T-helper 2 cell treated with Interferon-gamma antibody and Interleukin-4, amounts not matched to agents 5 μg/mL and 100 μg/mL, for 36 hours (primary cell): ENCODE measurements at regions not wholly inside any gene's neighbourhood (a gene's known extent, or its start where the extent isn't known, plus 50 kb on each side); places are given as distances from the start of the nearest gene placed in this dataset.
"Not testable (repeated sequence)": the region's sequence is repeated elsewhere in the genome, so short reads cannot be mapped to it uniquely, and the experiment has no call there.

Experiments
- DNase-seq: peaks from one replicate; pipeline ENCODE4 v3.0.0; 2021; ENCODE audit warnings: low spot score
- H3K27ac Mint-ChIP-seq: one replicate; pipeline ENCODE4 v1.8.0; 2021; ENCODE audit warnings: mild to moderate bottlenecking, mixed read lengths
- H3K27me3 Mint-ChIP-seq: one replicate; pipeline ENCODE4 v1.8.0; 2021; ENCODE audit warnings: low read depth, mixed read lengths
- H3K36me3 Mint-ChIP-seq: one replicate; pipeline ENCODE4 v1.8.0; 2021; ENCODE audit warnings: low read depth, mixed read lengths
- H3K4me1 Mint-ChIP-seq: one replicate; pipeline ENCODE4 v1.8.0; 2021; ENCODE audit warnings: low read depth, mixed read lengths
- H3K4me3 Mint-ChIP-seq: one replicate; pipeline ENCODE4 v1.8.0; 2022; ENCODE audit warnings: mild to moderate bottlenecking, moderate library complexity, mixed read lengths
- H3K9me3 Mint-ChIP-seq: one replicate; pipeline ENCODE4 v1.8.0; 2021; ENCODE audit warnings: mixed read lengths

DNA sequence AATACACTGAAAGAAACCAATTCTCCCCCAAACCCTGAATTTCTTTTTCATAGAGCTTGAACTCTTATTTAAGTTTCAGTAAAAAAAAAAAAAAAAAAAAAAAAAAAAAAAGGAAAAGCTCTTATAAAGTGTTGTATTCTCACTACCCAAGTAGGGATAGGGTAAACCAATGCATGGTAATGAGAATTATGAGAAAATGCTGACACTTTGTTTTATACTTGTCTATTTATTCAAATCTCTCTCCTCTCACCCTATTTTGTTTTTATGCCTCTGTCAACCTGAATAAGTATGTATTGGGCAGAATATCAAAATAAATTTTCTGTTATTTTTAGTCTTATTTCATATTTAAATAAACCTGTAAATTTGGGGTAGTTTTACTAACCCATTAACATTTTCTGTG lies 181.9 kb downstream of the GJA1 start:
- Mint-ChIP-seq H3K9me3 (no peaks in the 10 kb centered on the region), H3K4me1 (no peaks in the 10 kb centered on the region), H3K4me3 (no peak overlapping the region), H3K27ac (no peak overlapping the region), H3K36me3 (no peaks in the 10 kb centered on the region), H3K27me3 (no peaks in the 10 kb centered on the region)
- DNase-seq, result no peak

GRCh38 chr6:121619013-121619412 lies 183.6 kb downstream of the GJA1 start:
- Mint-ChIP-seq H3K4me1 (no peaks in the 10 kb centered on the region), H3K9me3 (no peaks in the 10 kb centered on the region), H3K27ac (no peak overlapping the region), H3K27me3 (no peaks in the 10 kb centered on the region), H3K4me3 (no peak overlapping the region), H3K36me3 (no peaks in the 10 kb centered on the region)
- DNase-seq, result no peak

DNA sequence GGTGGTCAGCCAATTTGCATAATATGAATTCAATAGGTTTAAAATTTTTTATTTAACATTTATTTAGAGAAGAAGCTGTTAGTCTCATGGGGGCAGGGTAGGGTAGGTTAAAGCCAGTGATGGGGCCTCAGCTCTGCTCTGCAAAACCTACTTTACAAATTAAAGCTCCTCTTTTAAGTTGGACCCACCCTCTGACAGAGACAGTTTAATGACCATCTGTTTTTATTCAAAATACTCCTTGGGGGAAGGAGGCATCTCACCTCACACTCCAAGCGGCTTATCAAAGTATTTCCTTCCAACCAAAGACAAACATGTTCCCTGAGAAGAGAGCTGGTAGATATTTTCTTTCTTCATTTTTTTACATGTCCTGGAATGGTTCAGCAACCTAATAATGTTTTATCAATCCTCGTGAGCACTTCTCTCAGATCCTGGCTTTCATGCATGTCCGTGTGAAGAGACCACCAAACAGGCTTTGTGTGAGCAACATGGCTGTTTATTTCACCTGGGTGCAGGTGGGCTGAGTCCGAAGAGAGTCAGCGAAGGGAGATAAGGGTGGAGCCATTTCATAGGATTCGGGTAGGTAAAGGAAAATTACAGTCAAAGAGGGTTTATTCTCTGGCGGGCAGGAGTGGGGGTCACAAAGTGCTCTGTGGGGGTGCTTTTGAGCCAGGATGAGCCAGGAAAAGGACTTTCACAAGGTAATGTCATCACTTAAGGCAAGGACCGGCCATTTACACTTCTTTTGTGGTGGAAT lies 184.7 kb downstream of the GJA1 start:
- Mint-ChIP-seq H3K4me3 (no peak overlapping the region), H3K27ac (no peak overlapping the region), H3K9me3 (peaks cover 5% of the 10 kb centered on the region), H3K4me1 (no peaks in the 10 kb centered on the region), H3K36me3 (no peaks in the 10 kb centered on the region), H3K27me3 (no peaks in the 10 kb centered on the region)
- no peak for DNase-seq

- Mint-ChIP-seq H3K4me1 (no peaks in the 10 kb centered on the region), H3K36me3 (peaks cover 3% of the 10 kb centered on the region), H3K9me3 (peaks cover 26% of the 10 kb centered on the region), H3K27me3 (no peaks in the 10 kb centered on the region), H3K27ac (no peak overlapping the region), H3K4me3 (no peak overlapping the region)
- no peak for DNase-seq
Observed at GRCh38 chr6:121627761-121628160, 192.3 kb downstream of the GJA1 start.

- H3K36me3 Mint-ChIP-seq, result peaks cover 6% of the 10 kb centered on the region
- DNase-seq, result no peak
- no peak overlapping the region for H3K4me3 Mint-ChIP-seq
- H3K27me3 Mint-ChIP-seq, result no peaks in the 10 kb centered on the region
- peaks cover 30% of the 10 kb centered on the region for H3K9me3 Mint-ChIP-seq
- H3K4me1 Mint-ChIP-seq, result no peaks in the 10 kb centered on the region
- no peak overlapping the region for H3K27ac Mint-ChIP-seq
Observed at GRCh38 chr6:121630716-121631115, 195.3 kb downstream of the GJA1 start.

DNA sequence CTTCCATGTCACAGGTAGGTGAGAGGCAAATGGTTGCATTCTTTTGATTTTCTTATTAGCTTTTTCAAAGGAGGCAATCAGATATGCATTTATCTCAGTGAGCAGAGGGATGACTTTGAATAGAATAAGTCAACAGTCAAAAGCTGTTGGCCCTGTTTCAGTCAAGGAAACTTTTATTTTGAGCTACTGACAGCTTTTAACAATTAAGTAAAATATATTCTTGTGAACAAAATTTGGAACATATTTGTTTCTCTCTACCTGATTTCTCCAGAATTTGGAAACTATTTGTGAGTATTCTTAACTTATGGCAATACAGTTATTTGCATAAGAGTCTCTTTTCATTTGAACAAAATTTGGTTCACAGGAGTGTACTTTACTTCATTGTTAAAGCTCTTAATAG lies 196.3 kb downstream of the GJA1 start:
- H3K36me3 Mint-ChIP-seq, H3K27ac Mint-ChIP-seq, H3K4me1 Mint-ChIP-seq, H3K4me3 Mint-ChIP-seq, H3K27me3 Mint-ChIP-seq, DNase-seq: not testable (repeated sequence)
- peaks cover 39% of the 10 kb centered on the region for H3K9me3 Mint-ChIP-seq

GRCh38 chr6:121633309-121633708 lies 197.9 kb downstream of the GJA1 start:
- Mint-ChIP-seq H3K4me1 (no peaks in the 10 kb centered on the region), H3K27ac (no peak overlapping the region), H3K36me3 (peaks cover 6% of the 10 kb centered on the region), H3K27me3 (no peaks in the 10 kb centered on the region), H3K9me3 (peaks cover 40% of the 10 kb centered on the region), H3K4me3 (no peak overlapping the region)
- DNase-seq, result no peak

- H3K4me3 Mint-ChIP-seq, H3K27me3 Mint-ChIP-seq, H3K4me1 Mint-ChIP-seq, H3K36me3 Mint-ChIP-seq, H3K27ac Mint-ChIP-seq, DNase-seq: not testable (repeated sequence)
- H3K9me3 Mint-ChIP-seq, result peaks cover 40% of the 10 kb centered on the region
Observed at GRCh38 chr6:121634586-121634985, 199.1 kb downstream of the GJA1 start.

DNA sequence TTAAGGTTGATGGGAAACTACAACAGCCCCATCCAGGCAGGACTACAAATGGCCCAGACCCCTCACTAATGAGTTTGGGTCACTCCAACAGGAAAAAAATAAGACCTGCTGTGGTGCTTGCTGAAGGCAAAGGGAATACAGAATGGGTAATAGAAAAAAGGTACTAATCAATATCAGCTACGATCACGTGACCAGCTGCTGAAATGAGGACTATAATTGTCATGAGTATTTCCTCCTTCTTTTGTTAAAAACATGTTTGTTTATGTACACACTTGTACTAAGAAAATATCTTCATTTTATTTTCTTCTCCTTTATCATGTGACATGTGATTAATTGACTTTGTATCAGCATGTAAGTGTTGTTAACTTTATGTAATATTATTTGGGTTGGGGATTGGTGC lies 199.9 kb downstream of the GJA1 start:
- DNase-seq, result no peak
- H3K4me1 Mint-ChIP-seq, result no peaks in the 10 kb centered on the region
- peaks cover 40% of the 10 kb centered on the region for H3K9me3 Mint-ChIP-seq
- no peaks in the 10 kb centered on the region for H3K27me3 Mint-ChIP-seq
- no peak overlapping the region for H3K4me3 Mint-ChIP-seq
- H3K27ac Mint-ChIP-seq, result no peak overlapping the region
- peaks cover 6% of the 10 kb centered on the region for H3K36me3 Mint-ChIP-seq

DNA sequence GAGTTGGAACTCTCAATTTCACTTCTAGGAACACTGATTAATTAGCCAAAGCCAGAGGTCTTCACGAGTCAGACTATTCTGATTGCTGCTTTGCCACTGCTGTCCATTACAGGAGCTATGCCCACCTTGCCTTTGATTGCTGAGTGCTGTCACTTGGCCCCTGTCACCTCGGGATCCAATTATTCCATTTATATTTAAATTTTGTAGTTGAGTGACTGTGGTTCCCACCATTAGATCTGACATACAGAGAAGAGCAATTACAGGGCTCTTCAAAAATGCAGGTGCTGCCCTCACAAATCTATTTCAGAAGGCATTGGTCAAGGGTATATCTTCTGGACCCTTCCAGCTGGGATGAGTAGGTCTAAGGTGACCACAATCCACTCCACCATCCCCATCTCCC lies 200.8 kb downstream of the GJA1 start:
- not testable (repeated sequence) for H3K36me3 Mint-ChIP-seq, H3K4me3 Mint-ChIP-seq, H3K27ac Mint-ChIP-seq, DNase-seq, H3K27me3 Mint-ChIP-seq, H3K4me1 Mint-ChIP-seq
- peaks cover 31% of the 10 kb centered on the region for H3K9me3 Mint-ChIP-seq

GRCh38 chr6:121639021-121639420 lies 203.6 kb downstream of the GJA1 start:
- H3K4me3 Mint-ChIP-seq, result no peak overlapping the region
- H3K27ac Mint-ChIP-seq, result no peak overlapping the region
- no peaks in the 10 kb centered on the region for H3K4me1 Mint-ChIP-seq
- H3K27me3 Mint-ChIP-seq, result no peaks in the 10 kb centered on the region
- DNase-seq, result no peak
- peaks cover 22% of the 10 kb centered on the region for H3K9me3 Mint-ChIP-seq
- peaks cover 5% of the 10 kb centered on the region for H3K36me3 Mint-ChIP-seq

DNA sequence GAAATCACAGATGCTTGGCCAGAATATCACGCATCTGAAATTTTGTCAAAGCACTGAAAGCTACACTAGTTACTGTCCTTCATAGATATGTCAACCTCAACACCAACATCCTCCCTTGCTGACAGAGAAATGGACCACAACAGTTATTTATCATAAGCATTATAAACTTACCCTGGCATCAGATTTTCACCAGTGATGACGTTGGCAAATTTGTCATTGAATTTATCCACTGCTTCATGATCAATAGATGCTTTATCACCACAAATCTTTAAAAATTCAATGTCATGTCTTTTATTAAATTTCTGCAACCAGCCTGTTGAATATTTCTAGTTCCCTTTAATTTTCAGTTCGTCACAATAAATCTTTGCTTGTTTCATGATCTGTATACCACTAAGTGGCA lies 205.7 kb downstream of the GJA1 start:
- H3K27ac Mint-ChIP-seq, result no peak overlapping the region
- no peak overlapping the region for H3K4me3 Mint-ChIP-seq
- peaks cover 18% of the 10 kb centered on the region for H3K9me3 Mint-ChIP-seq
- H3K27me3 Mint-ChIP-seq, result no peaks in the 10 kb centered on the region
- peaks cover 10% of the 10 kb centered on the region for H3K4me1 Mint-ChIP-seq
- no peak for DNase-seq
- H3K36me3 Mint-ChIP-seq, result peaks cover 2% of the 10 kb centered on the region

- H3K27me3 Mint-ChIP-seq, result no peaks in the 10 kb centered on the region
- peaks cover 2% of the 10 kb centered on the region for H3K36me3 Mint-ChIP-seq
- peaks cover 18% of the 10 kb centered on the region for H3K4me1 Mint-ChIP-seq
- peaks cover 12% of the 10 kb centered on the region for H3K9me3 Mint-ChIP-seq
- H3K4me3 Mint-ChIP-seq, result peak overlapping the region; percentile 21
- peak overlapping the region; percentile 14 for H3K27ac Mint-ChIP-seq
- DNase-seq, result no peak
Observed at GRCh38 chr6:121645100-121645745, 209.8 kb downstream of the GJA1 start.

- Mint-ChIP-seq H3K4me1 (peaks cover 33% of the 10 kb centered on the region), H3K9me3 (peaks cover 12% of the 10 kb centered on the region), H3K4me3 (no peak overlapping the region), H3K36me3 (peaks cover 2% of the 10 kb centered on the region), H3K27me3 (no peaks in the 10 kb centered on the region), H3K27ac (no peak overlapping the region)
- DNase-seq, result no peak
Observed at GRCh38 chr6:121647905-121648304, 212.5 kb downstream of the GJA1 start.

DNA sequence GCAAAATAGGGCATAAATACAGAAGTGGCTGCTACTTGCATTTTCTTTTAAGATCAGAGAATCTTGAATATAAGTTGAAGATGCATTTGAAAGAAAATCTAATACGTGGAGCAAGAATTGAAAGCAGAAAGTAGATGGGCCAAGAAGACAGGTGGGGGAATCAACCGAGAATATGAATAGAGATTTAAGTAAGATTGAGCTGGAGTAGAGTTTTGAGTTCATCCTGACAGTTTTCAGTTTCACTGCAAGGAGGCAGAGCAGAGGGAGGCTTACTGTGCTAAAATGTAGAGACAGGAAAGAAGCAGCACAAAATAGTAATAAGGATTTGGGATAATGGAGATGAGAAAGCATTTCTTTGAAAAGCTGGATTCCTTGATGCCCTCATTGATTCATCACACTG lies 214.5 kb downstream of the GJA1 start:
- Mint-ChIP-seq H3K4me1 (peaks cover 36% of the 10 kb centered on the region), H3K27ac (no peak overlapping the region)

More for the DNA sequence above, 214.5 kb downstream of the GJA1 start:
- Mint-ChIP-seq H3K9me3 (no peaks in the 10 kb centered on the region), H3K4me3 (no peak overlapping the region), H3K36me3 (no peaks in the 10 kb centered on the region), H3K27me3 (no peaks in the 10 kb centered on the region)
- DNase-seq, result no peak
